ENCODE measurements at regions not wholly inside any gene's neighbourhood (a gene's known extent, or its start where the extent isn't known, plus 50 kb on each side); places are given as distances from the start of the nearest gene placed in this dataset.

GRCh38 chr7:125668321-125668993 lies 738.8 kb upstream of the POT1 start:
- no peak for DNase-seq (ENCODE audit: low read depth in 2 of 2)

- DNase-seq (ENCODE audit: low read depth in 2 of 2), result no peak
These were observed 735.0 kb upstream of the POT1 start for GRCh38 chr7:125664625-125665024.

GRCh38 chr7:125663961-125664360 lies 734.3 kb upstream of the POT1 start:
- no peak for DNase-seq (ENCODE audit: low read depth in 2 of 2)

- DNase-seq (ENCODE audit: low read depth in 2 of 2), result no peak
These were observed 732.1 kb upstream of the POT1 start for GRCh38 chr7:125661677-125662076.

- no peak for DNase-seq (ENCODE audit: low read depth in 2 of 2)
These were observed 731.4 kb upstream of the POT1 start for GRCh38 chr7:125661006-125661405.

GRCh38 chr7:125654076-125654475 lies 724.5 kb upstream of the POT1 start:
- DNase-seq (ENCODE audit: low read depth in 2 of 2), result no peak

GRCh38 chr7:125651823-125652528 lies 722.4 kb upstream of the POT1 start:
- no peak for DNase-seq (ENCODE audit: low read depth in 2 of 2)

GRCh38 chr7:125648543-125648942 lies 718.9 kb upstream of the POT1 start:
- DNase-seq (ENCODE audit: low read depth in 2 of 2), result no peak

- DNase-seq (ENCODE audit: low read depth in 2 of 2), result no peak
These were observed 716.1 kb upstream of the POT1 start for GRCh38 chr7:125645770-125646169.

GRCh38 chr7:125644109-125644508 lies 714.5 kb upstream of the POT1 start:
- DNase-seq (ENCODE audit: low read depth in 2 of 2), result no peak

GRCh38 chr7:125643302-125643701 lies 713.7 kb upstream of the POT1 start:
- no peak for DNase-seq (ENCODE audit: low read depth in 2 of 2)

GRCh38 chr7:125641884-125642283 lies 712.3 kb upstream of the POT1 start:
- DNase-seq (ENCODE audit: low read depth in 2 of 2), result no peak

GRCh38 chr7:125636320-125636962 lies 706.8 kb upstream of the POT1 start:
- no peak for DNase-seq (ENCODE audit: low read depth in 2 of 2)

- DNase-seq (ENCODE audit: low read depth in 2 of 2), result no peak
These were observed 688.9 kb upstream of the POT1 start for GRCh38 chr7:125618516-125618915.

- no peak for DNase-seq (ENCODE audit: low read depth in 2 of 2)
These were observed 682.0 kb upstream of the POT1 start for GRCh38 chr7:125611582-125611981.

GRCh38 chr7:125606671-125607070 lies 677.0 kb upstream of the POT1 start:
- no peak for DNase-seq (ENCODE audit: low read depth in 2 of 2)

GRCh38 chr7:125605241-125605640 lies 675.6 kb upstream of the POT1 start:
- no peak for DNase-seq (ENCODE audit: low read depth in 2 of 2)

GRCh38 chr7:125602441-125602840 lies 672.8 kb upstream of the POT1 start:
- DNase-seq (ENCODE audit: low read depth in 2 of 2), result no peak

GRCh38 chr7:125599387-125599786 lies 669.8 kb upstream of the POT1 start:
- no peak for DNase-seq (ENCODE audit: low read depth in 2 of 2)

GRCh38 chr7:125592331-125592730 lies 662.7 kb upstream of the POT1 start:
- DNase-seq (ENCODE audit: low read depth in 2 of 2), result no peak

GRCh38 chr7:125573126-125573525 lies 643.5 kb upstream of the POT1 start:
- no peak for DNase-seq (ENCODE audit: low read depth in 2 of 2)

GRCh38 chr7:125572414-125572813 lies 642.8 kb upstream of the POT1 start:
- no peak for DNase-seq (ENCODE audit: low read depth in 2 of 2)

- no peak for DNase-seq (ENCODE audit: low read depth in 2 of 2)
These were observed 639.2 kb upstream of the POT1 start for GRCh38 chr7:125568799-125569198.

Measured in fibroblast of skin of left quadriceps (primary cell).